ENCODE measurements at regions not wholly inside any gene's neighbourhood (a gene's known extent, or its start where the extent isn't known, plus 50 kb on each side); places are given as distances from the start of the nearest gene placed in this dataset.

- TF ChIP-seq, protein P1, sequence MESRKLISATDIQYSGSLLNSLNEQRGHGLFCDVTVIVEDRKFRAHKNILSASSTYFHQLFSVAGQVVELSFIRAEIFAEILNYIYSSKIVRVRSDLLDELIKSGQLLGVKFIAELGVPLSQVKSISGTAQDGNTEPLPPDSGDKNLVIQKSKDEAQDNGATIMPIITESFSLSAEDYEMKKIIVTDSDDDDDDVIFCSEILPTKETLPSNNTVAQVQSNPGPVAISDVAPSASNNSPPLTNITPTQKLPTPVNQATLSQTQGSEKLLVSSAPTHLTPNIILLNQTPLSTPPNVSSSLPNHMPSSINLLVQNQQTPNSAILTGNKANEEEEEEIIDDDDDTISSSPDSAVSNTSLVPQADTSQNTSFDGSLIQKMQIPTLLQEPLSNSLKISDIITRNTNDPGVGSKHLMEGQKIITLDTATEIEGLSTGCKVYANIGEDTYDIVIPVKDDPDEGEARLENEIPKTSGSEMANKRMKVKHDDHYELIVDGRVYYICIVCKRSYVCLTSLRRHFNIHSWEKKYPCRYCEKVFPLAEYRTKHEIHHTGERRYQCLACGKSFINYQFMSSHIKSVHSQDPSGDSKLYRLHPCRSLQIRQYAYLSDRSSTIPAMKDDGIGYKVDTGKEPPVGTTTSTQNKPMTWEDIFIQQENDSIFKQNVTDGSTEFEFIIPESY (IDR thresholded peaks at IDR 0.05) = no peak
- no peak for TF ChIP-seq FOXA2 (IDR thresholded peaks at IDR 0.05)
- no peak for TF ChIP-seq RAD21 (IDR thresholded peaks at IDR 0.05)
- TF ChIP-seq EGR1 (IDR thresholded peaks at IDR 0.05; ENCODE audit: low read depth in 2 of 2) = no peak
- TF ChIP-seq RXRA (IDR thresholded peaks at IDR 0.05) = no peak
These were observed 160.8 kb upstream of the BMP2 start (continued) for GRCh38 chr20:6606651-6607050.

DNA sequence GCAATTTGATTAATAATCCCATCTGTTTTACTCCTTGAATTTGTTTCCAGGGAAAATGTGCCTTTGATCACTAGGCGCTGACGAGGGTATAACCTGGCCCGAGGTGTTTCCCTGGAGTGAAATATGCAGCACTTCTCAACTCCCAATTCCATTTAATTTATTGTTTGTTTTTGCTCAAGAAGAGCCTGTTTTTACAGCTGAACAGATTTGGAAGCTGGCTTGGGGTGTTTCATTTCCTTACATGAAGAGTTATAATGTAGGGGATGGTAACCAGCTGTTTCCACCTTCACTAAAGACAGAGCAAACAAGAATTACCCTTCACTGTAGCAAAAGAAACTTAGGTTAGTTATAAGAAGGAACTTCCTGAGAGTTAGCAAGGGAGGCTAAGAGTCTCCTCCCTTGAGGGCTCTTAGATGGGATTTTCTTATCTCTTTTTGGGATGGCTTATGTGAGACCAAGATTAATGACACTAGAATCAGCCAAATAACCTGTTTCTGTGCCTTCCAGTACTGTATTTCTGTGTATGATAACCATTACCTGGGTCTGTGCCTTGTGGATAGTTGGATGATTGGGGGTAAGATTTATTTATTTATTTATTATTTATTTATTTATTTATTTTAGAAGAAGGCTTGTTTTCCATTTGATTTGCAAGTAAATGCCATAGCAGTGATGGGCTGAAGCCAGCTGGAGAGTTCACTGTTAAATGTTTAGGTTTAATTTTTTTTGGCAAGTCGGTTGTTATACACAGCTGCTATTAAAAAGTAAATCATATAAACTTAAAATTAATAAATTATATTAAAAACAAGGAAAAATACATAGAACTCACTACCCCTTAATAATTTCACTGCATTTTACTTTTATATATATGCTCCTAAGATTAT is 162.2 kb upstream of the BMP2 start:
- TF ChIP-seq SP1 (IDR thresholded peaks at IDR 0.05) (no peak), ATF3 (IDR thresholded peaks at IDR 0.05) (no peak), FOXA1 (IDR thresholded peaks at IDR 0.05) (no peak), JUND (IDR thresholded peaks at IDR 0.05) (no peak)
- no peaks in the 10 kb centered on the region for H3K9me3 ChIP-seq (ENCODE audit: control insufficient read depth in 4 of 4, low read length in 3 of 4)
- 90% methylated on average over 4 of the region's 4 CpGs for WGBS
- no peaks in the 10 kb centered on the region for H3K36me3 ChIP-seq (ENCODE audit: control insufficient read depth in 4 of 4, insufficient read depth in 3 of 4, low read depth in 1 of 4, low read length in 3 of 4)
- no peak overlapping the region for H3K9ac ChIP-seq (ENCODE audit: low read depth in 1 of 2, low read length in 2 of 2)
- no peaks in the 10 kb centered on the region for H3K27me3 ChIP-seq (ENCODE audit: control insufficient read depth in 4 of 4, insufficient read depth in 4 of 4, low read length in 3 of 4)
- no peak overlapping the region for H3K4me3 ChIP-seq (ENCODE audit: low read depth in 1 of 3, low read length in 3 of 3)
- H3K27ac ChIP-seq (ENCODE audit: low read depth in 1 of 2, low read length in 2 of 2) = no peak overlapping the region
- DNase-seq (ENCODE audit: low spot score) = no peak
- no peaks in the 10 kb centered on the region for H3K4me1 ChIP-seq (ENCODE audit: control insufficient read depth in 4 of 4, insufficient read depth in 4 of 4, low read length in 3 of 4)

DNA sequence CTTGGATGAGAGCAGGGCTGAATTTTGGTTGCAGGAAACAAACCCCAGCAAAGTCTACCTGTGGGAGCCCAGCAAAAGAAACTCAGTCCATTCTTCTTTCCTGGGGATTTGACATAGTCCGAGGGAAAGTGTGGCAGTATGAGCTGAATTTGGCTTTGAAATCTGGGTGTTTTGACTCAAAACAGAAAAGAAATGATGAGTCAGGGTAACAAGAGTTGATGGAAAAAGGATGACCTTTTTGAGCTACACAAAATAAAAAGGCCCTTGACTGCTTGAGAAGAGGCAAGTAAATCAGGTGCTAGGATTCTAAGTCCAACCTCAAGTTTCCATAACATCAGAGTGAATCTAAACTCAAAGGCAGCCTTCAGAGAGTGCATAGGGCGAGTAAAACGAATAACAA is 163.3 kb upstream of the BMP2 start:
- no peaks in the 10 kb centered on the region for H3K4me1 ChIP-seq (ENCODE audit: control insufficient read depth in 4 of 4, insufficient read depth in 4 of 4, low read length in 3 of 4)
- H3K9me3 ChIP-seq (ENCODE audit: control insufficient read depth in 4 of 4, low read length in 3 of 4) = no peaks in the 10 kb centered on the region
- DNase-seq (ENCODE audit: low spot score) = no peak
- H3K27ac ChIP-seq (ENCODE audit: low read depth in 1 of 2, low read length in 2 of 2) = no peak overlapping the region
- TF ChIP-seq, protein P1 (IDR thresholded peaks at IDR 0.05) = no peak
- TF ChIP-seq FOXA2 (IDR thresholded peaks at IDR 0.05) (no peak), GABPA (IDR thresholded peaks at IDR 0.05 in 1 of 2, conservative IDR thresholded peaks at IDR 0.05 in 1 of 2) (no peak), TAF1 (conservative IDR thresholded peaks at IDR 0.05) (no peak), SP1 (IDR thresholded peaks at IDR 0.05) (no peak), HNF4A (conservative IDR thresholded peaks at IDR 0.05) (no peak), JUND (IDR thresholded peaks at IDR 0.05) (no peak), EGR1 (IDR thresholded peaks at IDR 0.05; ENCODE audit: low read depth in 2 of 2) (no peak), ATF3 (IDR thresholded peaks at IDR 0.05) (no peak), HNF4G (IDR thresholded peaks at IDR 0.05) (no peak), NR2F2 (IDR thresholded peaks at IDR 0.05) (no peak), FOXA1 (IDR thresholded peaks at IDR 0.05) (no peak)
- TF ChIP-seq, protein P2, sequence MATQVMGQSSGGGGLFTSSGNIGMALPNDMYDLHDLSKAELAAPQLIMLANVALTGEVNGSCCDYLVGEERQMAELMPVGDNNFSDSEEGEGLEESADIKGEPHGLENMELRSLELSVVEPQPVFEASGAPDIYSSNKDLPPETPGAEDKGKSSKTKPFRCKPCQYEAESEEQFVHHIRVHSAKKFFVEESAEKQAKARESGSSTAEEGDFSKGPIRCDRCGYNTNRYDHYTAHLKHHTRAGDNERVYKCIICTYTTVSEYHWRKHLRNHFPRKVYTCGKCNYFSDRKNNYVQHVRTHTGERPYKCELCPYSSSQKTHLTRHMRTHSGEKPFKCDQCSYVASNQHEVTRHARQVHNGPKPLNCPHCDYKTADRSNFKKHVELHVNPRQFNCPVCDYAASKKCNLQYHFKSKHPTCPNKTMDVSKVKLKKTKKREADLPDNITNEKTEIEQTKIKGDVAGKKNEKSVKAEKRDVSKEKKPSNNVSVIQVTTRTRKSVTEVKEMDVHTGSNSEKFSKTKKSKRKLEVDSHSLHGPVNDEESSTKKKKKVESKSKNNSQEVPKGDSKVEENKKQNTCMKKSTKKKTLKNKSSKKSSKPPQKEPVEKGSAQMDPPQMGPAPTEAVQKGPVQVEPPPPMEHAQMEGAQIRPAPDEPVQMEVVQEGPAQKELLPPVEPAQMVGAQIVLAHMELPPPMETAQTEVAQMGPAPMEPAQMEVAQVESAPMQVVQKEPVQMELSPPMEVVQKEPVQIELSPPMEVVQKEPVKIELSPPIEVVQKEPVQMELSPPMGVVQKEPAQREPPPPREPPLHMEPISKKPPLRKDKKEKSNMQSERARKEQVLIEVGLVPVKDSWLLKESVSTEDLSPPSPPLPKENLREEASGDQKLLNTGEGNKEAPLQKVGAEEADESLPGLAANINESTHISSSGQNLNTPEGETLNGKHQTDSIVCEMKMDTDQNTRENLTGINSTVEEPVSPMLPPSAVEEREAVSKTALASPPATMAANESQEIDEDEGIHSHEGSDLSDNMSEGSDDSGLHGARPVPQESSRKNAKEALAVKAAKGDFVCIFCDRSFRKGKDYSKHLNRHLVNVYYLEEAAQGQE (IDR thresholded peaks at IDR 0.05) = no peak
- no peak overlapping the region for H3K9ac ChIP-seq (ENCODE audit: low read depth in 1 of 2, low read length in 2 of 2)
- H3K4me3 ChIP-seq (ENCODE audit: low read depth in 1 of 3, low read length in 3 of 3) = no peak overlapping the region
- WGBS = 92% methylated on average over 3 of the region's 3 CpGs
- no peaks in the 10 kb centered on the region for H3K27me3 ChIP-seq (ENCODE audit: control insufficient read depth in 4 of 4, insufficient read depth in 4 of 4, low read length in 3 of 4)
- no peaks in the 10 kb centered on the region for H3K36me3 ChIP-seq (ENCODE audit: control insufficient read depth in 4 of 4, insufficient read depth in 3 of 4, low read depth in 1 of 4, low read length in 3 of 4)
